ENCODE measurements at regions not wholly inside any gene's neighbourhood (a gene's known extent, or its start where the extent isn't known, plus 50 kb on each side); places are given as distances from the start of the nearest gene placed in this dataset.

GRCh38 chr6:125558241-125558843 is 191.1 kb upstream of the HEY2 start:
- ATAC-seq = no peak
- H3K9me3 Mint-ChIP-seq (ENCODE audit: insufficient read depth) = no peaks in the 10 kb centered on the region
- H3K36me3 Mint-ChIP-seq (ENCODE audit: low read depth) = no peaks in the 10 kb centered on the region
- DNase-seq = no peak
- H3K27ac Mint-ChIP-seq = no peak overlapping the region
- CTCF ChIA-PET = interaction anchor here (0.7 kb wide), 1 partner anchor 75 kb away, joined by 3 read pairs; no protein-coding TSS in a partner anchor
- POLR2A ChIA-PET = no interaction called here
- H3K27me3 Mint-ChIP-seq (ENCODE audit: low read depth) = peaks cover 7% of the 10 kb centered on the region
- H3K4me3 Mint-ChIP-seq = no peak overlapping the region
- H3K4me1 Mint-ChIP-seq (ENCODE audit: low read depth) = no peaks in the 10 kb centered on the region

GRCh38 chr6:125558907-125559306 is 190.5 kb upstream of the HEY2 start:
- CTCF ChIA-PET = interaction anchor here (0.7 kb wide), 1 partner anchor 76 kb away, joined by 3 read pairs; no protein-coding TSS in a partner anchor
- no peaks in the 10 kb centered on the region for H3K9me3 Mint-ChIP-seq (ENCODE audit: insufficient read depth)

GRCh38 chr6:125562156-125562555 is 187.3 kb upstream of the HEY2 start:
- no peaks in the 10 kb centered on the region for H3K4me1 Mint-ChIP-seq (ENCODE audit: low read depth)
- H3K27ac Mint-ChIP-seq = no peak overlapping the region
- H3K36me3 Mint-ChIP-seq (ENCODE audit: low read depth) = no peaks in the 10 kb centered on the region
- ChIA-PET CTCF (no interaction called here), POLR2A (no interaction called here)
- H3K4me3 Mint-ChIP-seq = no peak overlapping the region
- H3K27me3 Mint-ChIP-seq (ENCODE audit: low read depth) = no peaks in the 10 kb centered on the region
- no peaks in the 10 kb centered on the region for H3K9me3 Mint-ChIP-seq (ENCODE audit: insufficient read depth)
- DNase-seq = no peak
- no peak for ATAC-seq

More at GRCh38 chr6:125558907-125559306, 190.5 kb upstream of the HEY2 start:
- Mint-ChIP-seq H3K4me1 (ENCODE audit: low read depth) (no peaks in the 10 kb centered on the region), H3K27ac (no peak overlapping the region), H3K4me3 (no peak overlapping the region), H3K27me3 (ENCODE audit: low read depth) (peaks cover 7% of the 10 kb centered on the region), H3K36me3 (ENCODE audit: low read depth) (no peaks in the 10 kb centered on the region)
- POLR2A ChIA-PET = no interaction called here
- no peak for DNase-seq
- no peak for ATAC-seq

GRCh38 chr6:125564941-125565340 is 184.5 kb upstream of the HEY2 start:
- Mint-ChIP-seq H3K36me3 (ENCODE audit: low read depth) (no peaks in the 10 kb centered on the region), H3K27ac (no peak overlapping the region), H3K27me3 (ENCODE audit: low read depth) (no peaks in the 10 kb centered on the region), H3K4me1 (ENCODE audit: low read depth) (no peaks in the 10 kb centered on the region), H3K4me3 (no peak overlapping the region), H3K9me3 (ENCODE audit: insufficient read depth) (no peaks in the 10 kb centered on the region)
- ChIA-PET POLR2A (no interaction called here), CTCF (no interaction called here)
- DNase-seq = no peak
- no peak for ATAC-seq

- Mint-ChIP-seq H3K4me1 (ENCODE audit: low read depth) (no peaks in the 10 kb centered on the region), H3K27ac (no peak overlapping the region), H3K4me3 (no peak overlapping the region), H3K27me3 (ENCODE audit: low read depth) (peaks cover 3% of the 10 kb centered on the region), H3K9me3 (ENCODE audit: insufficient read depth) (no peaks in the 10 kb centered on the region), H3K36me3 (ENCODE audit: low read depth) (no peaks in the 10 kb centered on the region)
- DNase-seq (no peak), ATAC-seq (no peak)
- POLR2A ChIA-PET = no interaction called here
- CTCF ChIA-PET = no interaction called here
These were observed 182.0 kb upstream of the HEY2 start for GRCh38 chr6:125567407-125567806.

GRCh38 chr6:125568609-125569008 is 180.8 kb upstream of the HEY2 start:
- no peak overlapping the region for H3K4me3 Mint-ChIP-seq
- no peaks in the 10 kb centered on the region for H3K4me1 Mint-ChIP-seq (ENCODE audit: low read depth)
- ATAC-seq (no peak), DNase-seq (no peak)
- no peak overlapping the region for H3K27ac Mint-ChIP-seq
- peaks cover 3% of the 10 kb centered on the region for H3K27me3 Mint-ChIP-seq (ENCODE audit: low read depth)
- H3K36me3 Mint-ChIP-seq (ENCODE audit: low read depth) = no peaks in the 10 kb centered on the region
- POLR2A ChIA-PET = interaction anchor here (0.6 kb wide), 1 partner anchor 652 kb away, joined by 4 read pairs; no protein-coding TSS in a partner anchor
- H3K9me3 Mint-ChIP-seq (ENCODE audit: insufficient read depth) = no peaks in the 10 kb centered on the region
- CTCF ChIA-PET = no interaction called here

- no peaks in the 10 kb centered on the region for H3K9me3 Mint-ChIP-seq (ENCODE audit: insufficient read depth)
- DNase-seq = no peak
- POLR2A ChIA-PET = no interaction called here
- no peak overlapping the region for H3K27ac Mint-ChIP-seq
- H3K27me3 Mint-ChIP-seq (ENCODE audit: low read depth) = peaks cover 3% of the 10 kb centered on the region
- no peaks in the 10 kb centered on the region for H3K36me3 Mint-ChIP-seq (ENCODE audit: low read depth)
- no peak overlapping the region for H3K4me3 Mint-ChIP-seq
- ATAC-seq = no peak
- CTCF ChIA-PET = no interaction called here
- no peaks in the 10 kb centered on the region for H3K4me1 Mint-ChIP-seq (ENCODE audit: low read depth)
These were observed 178.9 kb upstream of the HEY2 start for GRCh38 chr6:125570526-125570925.

GRCh38 chr6:125571207-125571755 is 178.2 kb upstream of the HEY2 start:
- POLR2A ChIA-PET = no interaction called here
- no peak for ATAC-seq
- H3K4me3 Mint-ChIP-seq = no peak overlapping the region

GRCh38 chr6:125574604-125575003 is 174.8 kb upstream of the HEY2 start:
- H3K4me1 Mint-ChIP-seq (ENCODE audit: low read depth) = no peaks in the 10 kb centered on the region
- peaks cover 6% of the 10 kb centered on the region for H3K27me3 Mint-ChIP-seq (ENCODE audit: low read depth)
- ChIA-PET CTCF (no interaction called here), POLR2A (no interaction called here)
- H3K36me3 Mint-ChIP-seq (ENCODE audit: low read depth) = no peaks in the 10 kb centered on the region
- no peak overlapping the region for H3K27ac Mint-ChIP-seq
- DNase-seq (no peak), ATAC-seq (no peak)
- H3K4me3 Mint-ChIP-seq = no peak overlapping the region
- H3K9me3 Mint-ChIP-seq (ENCODE audit: insufficient read depth) = no peaks in the 10 kb centered on the region

More at GRCh38 chr6:125571207-125571755, 178.2 kb upstream of the HEY2 start:
- Mint-ChIP-seq H3K27me3 (ENCODE audit: low read depth) (peaks cover 3% of the 10 kb centered on the region), H3K4me1 (ENCODE audit: low read depth) (no peaks in the 10 kb centered on the region), H3K27ac (no peak overlapping the region), H3K9me3 (ENCODE audit: insufficient read depth) (no peaks in the 10 kb centered on the region), H3K36me3 (ENCODE audit: low read depth) (no peaks in the 10 kb centered on the region)
- CTCF ChIA-PET = no interaction called here
- no peak for DNase-seq

- H3K27ac Mint-ChIP-seq = no peak overlapping the region
- DNase-seq = no peak
- CTCF ChIA-PET = no interaction called here
- no peaks in the 10 kb centered on the region for H3K9me3 Mint-ChIP-seq (ENCODE audit: insufficient read depth)
- no peaks in the 10 kb centered on the region for H3K36me3 Mint-ChIP-seq (ENCODE audit: low read depth)
- POLR2A ChIA-PET = no interaction called here
- no peaks in the 10 kb centered on the region for H3K4me1 Mint-ChIP-seq (ENCODE audit: low read depth)
- no peak overlapping the region for H3K4me3 Mint-ChIP-seq
- peaks cover 10% of the 10 kb centered on the region for H3K27me3 Mint-ChIP-seq (ENCODE audit: low read depth)
- ATAC-seq = no peak
These were observed 172.2 kb upstream of the HEY2 start for GRCh38 chr6:125577124-125577662.

- Mint-ChIP-seq H3K9me3 (ENCODE audit: insufficient read depth) (no peaks in the 10 kb centered on the region), H3K36me3 (ENCODE audit: low read depth) (no peaks in the 10 kb centered on the region), H3K27me3 (ENCODE audit: low read depth) (peaks cover 8% of the 10 kb centered on the region), H3K4me1 (ENCODE audit: low read depth) (no peaks in the 10 kb centered on the region), H3K27ac (no peak overlapping the region), H3K4me3 (no peak overlapping the region)
- ChIA-PET CTCF (no interaction called here), POLR2A (no interaction called here)
- ATAC-seq (no peak), DNase-seq (no peak)
These were observed 164.9 kb upstream of the HEY2 start for GRCh38 chr6:125584468-125584939.

GRCh38 chr6:125585470-125585869 is 164.0 kb upstream of the HEY2 start:
- Mint-ChIP-seq H3K4me1 (ENCODE audit: low read depth) (no peaks in the 10 kb centered on the region), H3K27ac (no peak overlapping the region), H3K9me3 (ENCODE audit: insufficient read depth) (no peaks in the 10 kb centered on the region), H3K36me3 (ENCODE audit: low read depth) (no peaks in the 10 kb centered on the region), H3K27me3 (ENCODE audit: low read depth) (peaks cover 7% of the 10 kb centered on the region), H3K4me3 (no peak overlapping the region)
- DNase-seq (no peak), ATAC-seq (no peak)
- ChIA-PET POLR2A (no interaction called here), CTCF (no interaction called here)

- POLR2A ChIA-PET = no interaction called here
- H3K4me3 Mint-ChIP-seq = no peak overlapping the region
- CTCF ChIA-PET = no interaction called here
- H3K36me3 Mint-ChIP-seq (ENCODE audit: low read depth) = no peaks in the 10 kb centered on the region
- DNase-seq (no peak), ATAC-seq (no peak)
- H3K27me3 Mint-ChIP-seq (ENCODE audit: low read depth) = peaks cover 4% of the 10 kb centered on the region
- no peak overlapping the region for H3K27ac Mint-ChIP-seq
- no peaks in the 10 kb centered on the region for H3K4me1 Mint-ChIP-seq (ENCODE audit: low read depth)
- H3K9me3 Mint-ChIP-seq (ENCODE audit: insufficient read depth) = no peaks in the 10 kb centered on the region
These were observed 163.4 kb upstream of the HEY2 start for GRCh38 chr6:125586074-125586473.

Measured in activated CD8-positive, alpha-beta T cell treated with anti-CD3 and anti-CD28 coated beads, Interleukin-2, amount 10 ng/mL, durations not matched to agents 7 days and 5 days (primary cell).